CD4-positive, alpha-beta T cell treated with Interleukin-4 for 4 hours (primary cell): ENCODE measurements at regions not wholly inside any gene's neighbourhood (a gene's known extent, or its start where the extent isn't known, plus 50 kb on each side); places are given as distances from the start of the nearest gene placed in this dataset.
"Not testable (repeated sequence)": the region's sequence is repeated elsewhere in the genome, so short reads cannot be mapped to it uniquely, and the experiment has no call there.

ENCODE experiments used
- DNase-seq: peaks from one replicate; pipeline ENCODE4 v3.0.0-alpha.2; 2020

DNA sequence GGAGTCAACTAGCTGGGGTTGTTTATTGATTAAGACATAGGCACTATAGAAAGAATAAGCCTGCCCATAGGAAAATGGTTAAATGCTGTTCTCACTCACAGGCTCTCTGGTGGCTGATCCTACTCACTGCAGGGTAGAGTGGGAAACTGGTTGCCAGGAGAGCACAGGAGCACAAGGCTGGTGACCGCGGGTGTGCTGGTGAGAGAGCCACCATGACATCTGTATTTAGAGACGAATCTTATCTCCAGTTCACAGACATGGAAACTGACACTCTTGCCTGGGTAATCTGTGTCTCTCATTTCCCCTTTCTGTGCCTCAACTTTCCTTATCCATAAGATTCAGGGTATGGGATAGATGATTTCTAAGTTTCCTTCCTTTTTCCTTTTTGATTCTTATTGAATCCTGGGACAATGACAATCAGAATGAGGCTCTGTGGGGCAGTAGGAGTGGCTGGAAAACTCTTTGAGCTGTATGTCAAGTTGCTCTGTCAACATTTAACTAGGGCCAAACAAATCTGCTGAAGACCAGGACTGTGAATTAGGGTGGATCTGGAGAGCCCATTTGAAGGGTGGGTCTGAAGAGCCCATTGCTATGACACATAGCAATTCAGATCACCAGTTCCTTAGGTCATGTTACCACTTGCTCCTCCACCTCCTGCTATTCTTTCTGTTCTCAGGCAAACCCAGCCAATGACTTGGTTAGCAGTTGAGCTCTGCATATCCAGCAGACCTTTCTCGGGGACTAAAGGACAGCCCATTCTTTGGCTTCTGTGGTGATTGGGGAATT, 286.1 kb upstream of the TBL1XR1 start:
- DNase-seq: no peak

DNA sequence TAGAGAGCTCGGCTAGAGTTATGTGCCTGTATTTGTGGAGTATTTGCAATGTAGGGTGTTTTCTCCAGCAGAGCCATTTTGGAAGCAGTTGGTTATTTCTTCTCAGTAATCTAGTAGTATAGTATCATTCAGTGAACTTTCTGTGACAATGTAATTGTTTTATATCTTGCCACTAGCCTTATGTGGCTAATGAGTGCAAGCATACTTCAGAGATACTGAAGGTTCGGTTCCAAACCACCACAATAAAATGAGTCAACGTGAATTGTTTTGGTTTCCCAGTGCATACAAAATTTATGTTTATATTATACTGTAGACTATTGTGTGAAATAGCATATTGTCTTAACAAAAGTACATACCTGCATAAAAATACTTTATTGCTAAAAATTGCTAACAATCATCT, 286.9 kb upstream of the TBL1XR1 start:
- DNase-seq: no peak

DNA sequence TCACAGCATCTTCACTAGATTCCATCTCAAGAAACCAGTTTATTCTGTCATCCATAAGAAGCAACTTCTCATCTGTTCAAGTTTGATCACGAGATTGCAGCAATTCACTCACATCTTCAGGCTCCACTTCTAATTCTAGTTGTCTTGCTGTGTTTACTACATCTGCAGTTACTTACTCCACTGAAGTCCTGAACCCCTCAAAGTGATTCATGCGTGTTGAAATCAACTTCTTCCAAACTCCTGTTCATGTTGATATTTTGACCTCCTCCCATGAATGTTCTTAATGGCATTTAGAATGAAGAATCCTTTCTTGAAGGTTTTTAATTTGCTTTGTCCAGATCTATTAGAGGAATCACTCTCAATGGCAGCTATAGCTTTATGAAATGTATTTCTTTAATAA, 287.6 kb upstream of the TBL1XR1 start:
- no peak for DNase-seq

DNA sequence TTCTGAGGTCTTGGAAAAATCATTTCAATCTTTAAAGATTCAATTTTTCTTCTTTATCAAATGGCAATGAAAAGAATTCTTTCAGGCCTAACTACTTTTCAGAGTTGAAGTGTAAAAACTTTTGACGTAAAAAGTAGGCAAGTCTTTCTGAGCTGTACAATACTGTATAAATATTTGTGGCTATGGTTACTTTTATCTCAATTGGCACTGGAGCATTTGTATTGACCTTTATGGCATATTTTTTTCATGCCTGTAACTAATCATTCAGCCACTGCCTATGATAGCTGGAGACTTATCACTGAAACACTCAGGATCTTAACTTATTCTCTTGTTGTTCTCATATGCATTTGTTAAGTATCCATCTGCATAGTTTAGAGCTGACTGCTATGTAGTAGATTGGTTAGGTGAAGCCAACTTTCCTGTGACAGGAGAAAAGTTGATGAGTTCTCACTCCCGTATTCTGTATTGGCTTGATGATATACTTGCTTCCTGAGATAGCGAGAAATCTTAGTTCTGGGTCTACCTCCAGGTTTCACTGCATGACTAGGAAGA, 290.4 kb upstream of the TBL1XR1 start:
- no peak for DNase-seq

DNA sequence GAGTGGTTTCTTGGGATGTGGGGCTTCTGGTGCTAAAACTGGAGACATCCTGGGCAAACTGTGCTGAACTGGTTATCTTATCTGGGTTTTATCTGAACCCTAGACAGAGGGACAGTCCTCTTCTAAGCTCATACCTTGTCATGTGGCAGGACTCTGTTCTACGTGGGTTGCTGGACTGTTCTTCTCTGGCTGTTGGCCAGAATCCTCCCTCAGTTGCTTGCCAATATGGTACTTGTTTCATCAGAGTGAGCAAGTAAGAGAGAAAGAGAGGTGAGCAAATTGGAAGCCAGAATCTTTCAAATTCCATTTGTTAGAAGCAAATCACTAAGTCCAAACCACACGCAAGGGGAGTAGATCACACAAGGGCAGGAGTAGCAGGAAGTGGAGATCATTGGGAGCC, 291.5 kb upstream of the TBL1XR1 start:
- no peak for DNase-seq

DNA sequence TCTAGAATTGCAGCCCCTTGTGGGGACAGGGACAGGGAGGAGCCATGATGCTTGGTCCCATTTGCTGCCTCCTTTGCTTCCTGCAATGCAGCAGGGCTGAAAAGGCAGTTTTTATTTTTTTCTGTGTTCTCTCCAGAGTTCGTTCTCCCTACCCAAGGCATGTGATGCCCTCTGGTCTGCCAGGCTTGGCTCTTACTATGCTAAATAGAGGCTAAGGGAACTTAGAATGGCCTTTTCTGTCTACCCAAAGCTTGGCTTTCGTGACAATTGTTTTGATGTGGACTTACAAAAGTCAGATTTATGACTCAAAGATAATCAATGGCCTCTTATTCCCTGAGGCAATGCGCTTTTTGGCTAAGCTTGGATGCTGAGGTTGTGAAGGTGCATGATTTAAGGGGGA, 293.3 kb upstream of the TBL1XR1 start:
- no peak for DNase-seq

DNA sequence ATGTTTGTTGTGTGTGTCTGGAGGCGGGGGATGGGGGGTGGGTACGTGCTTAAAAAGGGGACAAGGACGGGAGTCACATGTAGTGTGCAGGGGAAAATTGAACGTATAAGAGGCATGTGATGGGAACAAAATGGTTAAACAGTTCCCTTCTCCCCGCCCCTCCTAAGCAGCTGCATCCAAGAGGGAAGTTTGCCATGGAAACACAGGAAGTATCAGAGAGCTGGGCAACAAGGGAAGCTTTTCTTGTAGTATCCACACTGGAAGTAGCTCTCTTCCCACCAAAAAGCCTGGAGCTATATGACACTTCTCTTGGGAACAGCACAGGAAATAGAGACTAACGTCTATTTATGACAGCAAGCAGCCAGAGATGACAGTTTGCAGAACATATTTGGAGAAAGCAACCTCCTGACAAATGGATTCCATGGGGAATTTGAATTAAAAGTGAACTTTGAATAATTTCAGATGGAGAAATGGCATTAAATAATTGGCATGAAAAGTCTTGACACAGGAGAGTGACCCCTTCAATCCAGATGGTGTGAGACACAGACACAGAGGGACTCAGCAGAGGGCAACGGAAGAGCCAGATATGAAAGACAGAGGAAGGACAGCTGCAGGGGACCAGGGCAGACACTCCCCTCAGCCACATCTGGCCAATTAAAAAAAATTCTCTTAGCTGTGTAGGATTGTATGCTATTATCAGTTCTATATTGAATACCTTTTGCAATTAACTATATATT, 294.2 kb upstream of the TBL1XR1 start:
- no peak for DNase-seq

DNA sequence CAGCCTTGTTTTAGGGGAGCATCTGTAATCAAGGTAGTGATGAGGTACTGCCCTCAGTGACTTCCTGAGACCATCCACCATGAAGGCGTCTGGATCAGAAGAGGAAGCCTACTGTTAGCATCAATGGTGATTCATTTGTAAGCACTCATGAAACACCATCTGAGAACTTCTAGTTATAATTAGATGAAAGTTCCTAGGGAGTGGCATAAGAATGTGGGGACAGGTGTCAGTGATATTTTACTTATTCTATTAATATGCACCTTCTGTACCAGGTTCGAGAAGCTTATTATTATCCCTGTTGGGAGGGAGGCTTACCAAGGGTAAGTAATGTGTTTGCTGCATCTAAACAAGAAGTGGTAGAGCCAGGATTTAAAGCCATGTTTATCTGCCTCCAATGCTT, 295.8 kb upstream of the TBL1XR1 start:
- no peak for DNase-seq

DNA sequence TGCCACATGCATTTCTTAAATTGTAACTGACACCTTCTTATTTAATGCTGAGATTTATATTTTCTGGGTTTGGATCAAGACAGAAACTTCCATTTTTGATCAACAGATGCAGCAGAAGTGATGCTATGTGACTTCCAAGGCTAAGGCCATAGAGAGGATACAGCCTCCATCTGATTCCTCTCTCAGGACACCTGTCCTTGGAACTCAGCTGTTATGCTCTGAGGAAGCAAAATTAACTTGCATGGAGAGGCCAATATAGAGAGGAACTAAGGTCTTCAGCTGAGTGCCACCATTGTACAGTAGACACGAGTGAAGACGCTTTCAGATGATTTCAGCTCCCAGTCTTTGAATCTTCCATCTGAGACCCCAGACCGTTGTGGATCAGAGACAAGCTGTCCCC, 296.9 kb upstream of the TBL1XR1 start:
- DNase-seq: no peak

DNA sequence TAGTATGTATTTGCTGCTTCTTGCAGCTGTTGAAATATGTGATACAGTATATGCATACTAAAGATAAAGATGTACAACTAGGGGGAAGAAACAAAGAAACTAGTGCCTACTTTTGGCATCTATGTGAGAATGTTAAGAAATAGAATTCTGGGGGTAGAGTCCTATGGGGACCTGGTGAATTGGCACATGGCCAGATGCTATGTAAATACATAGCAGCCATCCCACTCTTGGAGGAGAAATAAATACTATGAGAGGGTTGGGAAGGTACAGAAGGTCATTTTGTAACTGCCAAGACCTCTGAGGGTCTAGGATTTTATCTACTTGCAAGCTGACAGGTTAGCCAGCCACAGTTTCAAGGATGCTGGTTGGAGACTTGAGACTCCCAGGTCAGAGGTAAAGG, 298.3 kb upstream of the TBL1XR1 start:
- no peak for DNase-seq

DNA sequence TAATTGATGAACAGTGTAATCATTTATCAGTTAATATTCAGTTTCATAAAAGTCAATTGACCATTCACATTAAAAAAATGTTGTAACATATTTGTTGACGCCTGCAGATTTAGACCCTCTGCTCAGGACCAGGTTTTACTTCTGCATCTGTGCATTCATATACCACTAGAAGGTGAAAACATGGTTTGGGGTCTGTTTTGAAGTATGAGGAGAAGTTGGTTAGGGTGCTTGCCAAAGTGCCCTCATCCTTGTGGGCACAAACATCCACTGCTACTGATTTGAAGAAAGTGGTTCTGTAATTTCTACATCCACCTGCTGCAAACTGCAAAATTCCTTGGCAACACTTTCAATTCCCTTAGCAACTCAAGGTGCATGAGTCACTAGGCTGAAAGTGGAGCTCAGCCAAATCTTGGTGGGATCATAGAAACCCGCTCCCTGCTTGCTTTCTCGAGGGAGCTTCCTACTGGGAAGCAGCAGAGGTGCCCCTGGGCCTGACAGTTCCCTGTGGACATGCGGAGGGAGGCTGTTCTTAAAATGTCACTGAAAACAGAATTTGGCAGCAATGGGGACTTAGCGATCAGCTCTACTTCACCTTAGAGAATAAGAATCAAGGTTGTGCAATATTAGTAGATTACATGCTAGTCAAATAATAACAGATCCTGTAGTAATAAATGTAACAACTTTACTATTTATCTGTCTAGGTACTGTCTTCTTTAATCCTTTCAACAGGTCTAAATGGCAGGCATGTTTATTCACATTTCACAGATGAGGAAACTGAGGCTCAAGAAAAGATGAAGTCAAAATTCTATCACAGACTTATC, 301.0 kb upstream of the TBL1XR1 start:
- no peak for DNase-seq

DNA sequence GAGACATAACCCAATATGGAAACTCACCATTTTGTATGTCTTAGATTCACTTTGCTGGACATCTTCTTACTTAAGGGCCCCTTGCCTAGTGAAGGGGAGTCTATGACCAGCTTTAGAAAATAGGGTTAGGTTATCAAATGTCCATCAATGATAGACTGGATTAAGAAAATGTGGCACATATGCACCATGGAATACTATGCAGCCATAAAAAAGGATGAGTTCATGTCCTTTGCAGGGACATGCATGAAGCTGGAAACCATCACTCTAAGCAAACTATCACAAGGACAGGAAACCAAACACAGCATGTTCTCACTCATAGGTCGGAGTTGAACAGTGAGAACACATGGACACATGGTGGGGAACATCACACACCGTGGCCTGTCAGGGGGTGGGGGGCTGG, 301.8 kb upstream of the TBL1XR1 start:
- not testable (repeated sequence) for DNase-seq

DNA sequence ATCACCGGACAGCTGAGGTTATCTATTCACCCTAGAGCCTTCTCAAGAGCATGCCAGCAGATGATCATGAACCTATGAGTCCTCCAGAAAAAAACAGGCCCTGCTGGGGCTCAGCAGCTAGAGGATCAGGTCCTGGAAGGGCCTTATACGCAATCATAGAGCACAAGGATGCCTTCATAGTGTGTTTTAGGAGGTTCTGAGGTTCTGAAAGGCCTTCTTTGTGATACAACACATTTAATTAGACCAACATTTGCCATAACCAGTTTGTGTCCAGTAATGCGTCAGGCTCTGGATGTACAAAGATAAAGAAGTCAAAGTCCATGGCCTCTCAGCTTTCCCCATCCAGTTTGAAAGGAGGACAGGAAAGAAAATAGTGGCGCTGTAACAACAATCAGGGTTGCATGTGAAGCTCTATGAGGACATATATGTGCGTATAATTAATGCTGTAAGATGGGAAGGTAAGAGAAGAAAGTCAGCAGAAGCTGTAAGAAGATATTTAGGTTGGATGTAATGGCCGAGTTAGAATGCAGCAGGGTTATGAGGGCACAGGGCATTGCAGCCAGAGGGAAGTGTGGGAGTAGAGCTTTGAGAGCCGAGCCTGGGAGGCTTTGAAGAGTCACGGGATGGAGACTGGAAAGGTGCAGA, 302.6 kb upstream of the TBL1XR1 start:
- no peak for DNase-seq

DNA sequence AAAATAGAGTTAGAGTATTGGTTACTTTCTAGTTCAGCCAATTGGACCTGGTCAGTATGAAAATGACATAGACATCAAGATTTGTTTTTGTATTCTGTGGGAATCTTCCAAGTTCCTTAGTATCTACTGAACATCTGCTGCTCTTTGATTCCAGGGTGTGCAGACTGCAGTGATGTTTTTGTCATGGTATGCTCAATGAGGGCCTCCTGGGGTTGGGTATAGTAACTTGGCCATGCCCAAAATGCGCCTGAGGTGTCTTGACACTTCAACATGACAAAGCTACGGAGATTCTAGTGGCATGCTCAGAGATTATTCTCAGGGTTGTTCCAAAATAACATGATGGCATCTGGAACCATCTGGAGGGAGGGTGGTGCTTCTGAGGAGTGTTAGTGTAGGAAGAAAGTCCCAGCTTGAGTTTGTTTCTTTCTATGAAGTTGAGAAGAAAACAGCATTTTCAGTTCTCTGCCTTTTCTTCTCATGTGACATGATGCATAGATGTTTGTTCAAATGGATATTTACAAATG, 313.5 kb upstream of the TBL1XR1 start:
- no peak for DNase-seq

DNA sequence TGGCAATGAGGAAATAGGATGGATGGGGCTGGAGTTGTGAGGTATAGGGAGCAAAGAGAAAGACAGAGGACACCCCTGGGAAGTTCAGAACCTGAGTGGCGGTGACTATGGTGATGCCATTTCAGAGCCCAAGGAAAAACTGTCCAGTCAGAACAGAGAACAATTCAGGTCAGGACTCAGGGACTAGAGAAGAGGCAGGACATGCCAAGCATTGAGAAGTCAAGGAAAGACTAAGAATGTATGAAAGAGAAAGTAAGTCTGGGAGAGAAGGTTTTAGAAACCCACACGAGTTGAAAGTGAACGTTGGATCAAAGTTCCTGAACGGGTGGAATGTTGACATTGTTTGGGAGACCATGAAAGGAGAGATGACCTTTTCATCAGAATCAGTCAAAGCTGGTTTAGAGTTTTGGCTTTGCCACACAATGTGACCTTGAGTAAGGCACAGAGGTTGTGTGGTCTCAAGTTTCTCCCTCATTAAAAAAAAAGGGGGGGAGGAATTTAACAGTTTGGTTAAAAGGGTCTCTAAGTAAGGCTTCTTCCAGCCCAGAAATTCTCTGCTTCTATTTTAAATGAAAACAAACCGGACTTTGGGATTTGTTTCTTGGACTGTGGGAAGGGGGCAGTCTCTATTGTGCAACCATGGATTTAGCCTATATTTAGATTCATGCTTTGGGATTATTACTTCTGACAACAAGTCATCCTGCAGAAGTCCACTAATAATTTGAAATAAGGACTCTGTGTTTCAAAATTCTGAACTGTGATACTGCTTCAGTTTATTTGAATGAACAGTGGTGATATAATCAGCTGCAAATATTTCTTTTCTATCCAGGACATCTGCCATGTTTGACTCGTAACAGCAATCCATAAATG, 315.9 kb upstream of the TBL1XR1 start:
- no peak for DNase-seq

DNA sequence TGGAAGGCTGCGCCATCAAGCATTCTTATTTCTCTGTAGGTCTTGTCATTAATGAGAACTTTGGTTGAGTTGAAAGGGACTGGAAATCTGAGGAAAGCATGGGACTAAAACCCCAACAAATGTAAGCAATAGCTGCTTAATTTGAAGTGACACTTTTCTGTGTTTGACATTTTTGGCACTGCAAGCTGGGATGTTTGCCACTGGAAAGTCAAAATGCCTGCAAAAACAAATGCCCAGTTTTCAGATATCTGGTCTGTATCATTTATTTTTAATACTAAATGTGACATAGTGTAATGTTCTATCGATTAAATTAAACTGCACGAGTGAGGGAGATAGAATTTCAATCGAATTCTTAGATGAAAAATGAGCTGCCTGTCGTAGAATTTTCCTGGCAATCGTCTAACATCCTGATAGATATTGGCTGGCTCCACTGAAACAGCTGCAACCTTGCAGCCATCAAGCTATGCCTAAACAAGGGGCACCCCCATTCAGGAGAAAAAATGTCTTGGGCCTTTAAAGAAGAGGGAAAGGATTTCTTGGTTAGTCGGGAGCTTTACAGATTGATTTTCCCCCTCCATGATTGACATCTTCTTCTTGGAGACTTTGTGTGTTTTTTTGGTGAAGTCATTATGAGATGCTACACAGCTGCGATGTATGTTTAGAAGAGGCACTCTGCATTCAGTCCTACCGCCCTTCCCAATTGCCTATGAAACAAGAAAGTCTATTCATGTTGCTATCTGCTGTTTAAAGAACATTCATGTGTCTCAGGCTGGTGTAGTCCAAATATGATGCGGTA, 316.7 kb upstream of the TBL1XR1 start:
- no peak for DNase-seq

DNA sequence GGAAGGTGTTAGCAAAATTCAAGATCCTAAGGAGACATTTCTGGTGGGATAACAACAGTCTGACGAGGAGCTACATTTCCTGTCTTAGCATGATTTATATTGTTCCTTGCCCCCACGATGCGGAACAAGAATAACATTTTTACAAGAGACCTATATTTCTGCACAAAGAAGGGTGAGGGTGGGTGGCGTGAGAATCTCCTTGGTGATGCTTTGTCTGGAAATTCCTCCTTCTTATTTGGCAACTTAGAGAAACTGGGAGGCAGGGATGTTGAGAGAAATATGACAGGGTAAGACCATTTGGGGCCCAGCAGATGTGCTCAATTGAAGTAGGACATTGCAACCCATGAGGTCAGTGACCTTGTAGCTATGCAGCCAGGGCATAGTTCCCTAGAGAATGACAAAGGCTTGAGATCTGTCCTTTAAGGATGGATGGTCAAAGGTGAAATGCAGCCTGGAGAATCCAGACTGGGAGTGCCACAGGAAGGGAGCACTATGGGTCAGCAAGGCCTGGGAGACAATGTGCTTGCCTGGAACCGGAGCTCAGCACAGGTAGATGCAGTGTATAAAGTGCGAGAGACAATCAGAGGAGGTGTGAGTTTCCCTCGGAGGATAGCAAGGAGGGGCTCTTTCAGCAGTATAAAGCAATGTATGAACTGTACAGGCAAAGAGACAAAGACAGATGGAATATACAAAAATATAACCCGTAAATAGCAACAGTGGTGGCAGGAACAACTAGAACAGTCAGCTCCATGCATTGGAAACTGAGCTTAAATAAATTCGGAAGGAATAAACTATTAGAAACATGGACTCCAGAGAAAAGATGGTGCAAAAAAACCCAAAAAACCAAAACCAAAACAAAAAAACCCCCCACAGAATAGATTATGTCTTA, 317.6 kb upstream of the TBL1XR1 start:
- DNase-seq: no peak

DNA sequence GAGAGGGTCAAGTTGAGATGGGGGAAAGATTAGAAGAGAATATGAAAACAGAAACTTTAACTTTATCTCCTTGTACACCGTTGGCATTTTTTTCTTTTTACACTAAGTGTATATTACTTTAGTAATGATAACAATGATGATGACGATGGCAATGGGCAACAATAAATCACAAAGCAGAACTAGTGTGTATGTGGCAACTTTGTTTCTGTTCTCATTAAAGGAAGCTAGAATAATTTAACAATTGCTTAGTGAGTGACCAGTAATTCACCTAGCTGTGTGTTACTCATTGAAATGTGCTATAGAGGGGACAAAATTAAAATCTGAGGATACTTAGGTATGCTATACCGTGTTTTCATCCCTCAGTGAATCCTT, 318.5 kb upstream of the TBL1XR1 start:
- no peak for DNase-seq

DNA sequence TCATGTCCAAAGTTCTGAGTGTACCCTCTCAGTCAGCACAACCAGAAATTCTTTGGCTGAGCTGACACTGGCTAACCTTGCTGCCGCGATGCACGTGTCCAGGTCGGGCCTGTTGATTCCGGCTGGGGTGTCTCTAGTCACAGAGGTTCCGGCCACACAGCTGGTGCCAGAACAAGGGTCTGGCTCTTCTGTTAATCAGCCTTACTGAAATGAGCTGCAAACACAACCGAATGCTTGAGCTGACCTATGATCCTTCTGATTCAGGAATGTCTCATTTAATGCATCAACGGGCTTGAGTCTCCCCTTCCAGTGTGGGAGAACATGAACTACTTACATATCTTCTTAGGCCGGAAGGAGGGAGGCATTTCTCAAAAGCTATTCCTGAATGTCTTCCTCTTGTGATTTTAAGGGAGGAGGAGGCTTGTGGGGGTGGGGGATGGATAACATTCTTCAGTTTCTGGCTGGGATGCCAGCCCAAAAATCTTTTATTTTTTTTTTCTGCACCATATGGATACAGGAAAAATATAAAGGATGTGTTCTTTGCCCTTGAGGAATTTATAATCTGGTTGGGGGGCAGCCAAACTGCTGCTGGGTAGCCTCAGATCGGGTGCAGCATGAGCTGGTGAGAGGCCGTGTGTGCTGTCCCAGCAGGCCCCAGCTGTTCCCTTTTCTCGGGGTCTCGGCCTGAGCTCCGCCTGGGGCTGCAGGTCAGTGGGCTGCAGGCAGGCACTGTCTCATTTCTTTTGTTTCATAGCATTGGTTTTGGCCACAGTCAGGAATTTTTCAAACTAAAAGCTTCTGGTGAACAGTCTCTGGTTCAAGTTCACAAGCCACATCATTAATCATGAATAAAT, 319.1 kb upstream of the TBL1XR1 start:
- no peak for DNase-seq
